HG02610 (cell line): ENCODE measurements at regions not wholly inside any gene's neighbourhood (a gene's known extent, or its start where the extent isn't known, plus 50 kb on each side); places are given as distances from the start of the nearest gene placed in this dataset.

Source experiments
- ATAC-seq: cut with Tn5 transposase; IDR thresholded peaks from one replicate; pipeline ENCODE4 v1.9.1; 2021; ENCODE audit warnings: mild to moderate bottlenecking, moderate library complexity; ENCODE audit not compliant: unreplicated experiment

DNA sequence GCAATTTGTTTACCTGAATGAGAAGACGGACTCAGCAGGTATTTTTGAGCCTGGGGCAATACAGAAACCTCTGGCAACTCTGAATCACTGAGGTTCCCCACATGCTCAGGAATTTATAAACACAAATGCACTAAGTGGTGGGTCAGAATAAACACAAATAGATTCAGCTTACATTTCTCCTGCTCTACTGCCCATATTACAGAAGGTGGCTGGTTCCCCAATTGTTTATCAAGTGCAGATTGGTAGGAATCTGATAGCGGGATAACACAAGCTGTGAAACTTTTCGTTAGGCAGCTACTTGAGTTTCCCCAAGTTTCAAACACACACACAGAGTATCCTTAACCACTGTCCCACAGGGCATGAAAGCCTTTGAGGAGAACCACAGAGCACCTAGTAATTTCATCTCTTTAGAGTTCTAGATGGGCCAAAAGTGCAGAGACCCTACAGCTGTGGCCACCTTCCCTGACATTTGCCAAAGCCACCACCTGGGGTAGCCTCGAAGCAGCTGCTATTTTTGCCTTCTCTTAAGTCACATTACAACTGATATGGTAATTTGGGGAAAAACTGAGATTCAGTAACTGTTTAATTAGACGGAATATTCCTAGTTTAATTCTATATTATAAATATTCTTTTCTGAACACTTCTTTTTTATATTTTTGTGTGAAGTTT is 204.2 kb upstream of the PTCHD4 start:
- ATAC-seq = no peak

- ATAC-seq = no peak
These were observed 200.3 kb upstream of the PTCHD4 start for GRCh38 chr6:48311301-48311700.

DNA sequence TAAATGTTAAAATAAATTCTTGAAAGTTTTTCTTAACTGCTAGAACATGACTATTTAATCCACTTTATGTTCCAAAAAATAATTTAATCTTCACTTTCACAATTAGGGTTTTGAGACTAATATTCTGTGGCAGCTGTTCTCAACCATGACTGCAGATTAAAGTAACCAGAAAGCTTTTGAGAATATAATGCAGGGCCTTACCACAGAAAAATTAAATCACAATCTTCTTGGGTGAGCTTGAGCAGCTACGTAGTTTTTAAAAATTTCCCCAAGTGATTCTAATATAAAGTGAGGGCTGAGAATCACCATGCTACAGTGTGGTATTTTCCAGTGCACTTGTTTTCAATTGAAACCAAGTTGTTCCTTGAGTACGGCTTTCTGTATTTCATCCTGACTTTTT is 196.6 kb upstream of the PTCHD4 start:
- ATAC-seq = no peak

- no peak for ATAC-seq
These were observed 179.6 kb upstream of the PTCHD4 start for GRCh38 chr6:48290595-48290994.

DNA sequence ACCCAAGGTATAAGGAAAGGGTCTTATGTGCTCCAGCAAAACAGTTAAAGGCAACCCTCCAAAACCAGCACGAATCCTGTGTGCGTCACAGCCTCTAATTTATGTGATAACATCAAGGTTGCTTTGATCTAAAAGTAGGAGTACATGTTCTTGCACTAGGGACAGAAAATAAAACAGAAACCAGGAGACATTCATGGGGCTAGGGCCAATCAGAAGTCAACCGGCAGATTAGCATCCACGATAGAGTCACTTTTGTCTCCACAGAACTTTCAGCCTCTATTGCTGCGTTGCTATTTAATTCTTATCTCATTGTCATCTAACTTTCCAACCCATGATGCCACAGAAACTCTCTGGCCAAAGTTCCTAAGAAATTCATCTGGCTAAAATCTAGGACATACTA is 178.8 kb upstream of the PTCHD4 start:
- ATAC-seq = no peak

DNA sequence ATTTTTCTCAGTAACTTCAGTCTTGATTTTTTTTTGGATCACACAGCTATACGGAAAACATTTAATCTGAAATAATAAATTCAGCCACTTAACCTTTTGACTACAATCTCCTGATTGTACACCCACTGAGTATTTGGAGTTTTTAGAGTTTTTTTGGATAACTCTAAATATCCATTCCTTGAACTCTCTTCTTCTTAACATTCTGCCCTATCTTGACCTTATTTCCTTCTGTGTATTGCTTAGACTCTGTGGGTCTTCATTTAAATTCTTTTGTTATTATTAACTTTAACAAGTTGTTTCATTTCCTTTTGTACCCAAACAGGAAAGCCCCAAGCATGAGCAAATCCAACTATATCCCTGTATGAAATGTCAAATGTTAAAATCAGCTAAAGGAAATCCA is 170.2 kb upstream of the PTCHD4 start:
- ATAC-seq = no peak

GRCh38 chr6:48280035-48280620 is 169.1 kb upstream of the PTCHD4 start:
- peak; percentile 68 for ATAC-seq

DNA sequence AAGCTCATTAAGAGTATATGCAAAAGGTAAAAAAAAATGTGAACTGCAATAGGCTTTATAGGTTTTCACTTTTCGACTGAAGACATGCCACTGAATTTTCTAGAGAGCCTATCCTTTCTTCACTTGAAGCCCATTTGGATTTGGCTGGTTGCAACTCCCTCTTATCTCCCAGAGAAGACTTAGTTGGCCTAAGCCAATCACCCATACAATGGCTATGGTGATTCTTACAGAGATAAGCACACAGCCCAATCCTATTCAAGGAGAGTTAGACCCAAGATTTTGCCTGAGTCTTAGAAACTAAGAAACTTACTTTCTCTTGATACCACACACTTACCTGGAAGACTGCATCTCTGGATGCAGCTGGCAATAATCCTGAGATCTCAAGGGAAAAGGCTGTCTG is 167.3 kb upstream of the PTCHD4 start:
- ATAC-seq = no peak

DNA sequence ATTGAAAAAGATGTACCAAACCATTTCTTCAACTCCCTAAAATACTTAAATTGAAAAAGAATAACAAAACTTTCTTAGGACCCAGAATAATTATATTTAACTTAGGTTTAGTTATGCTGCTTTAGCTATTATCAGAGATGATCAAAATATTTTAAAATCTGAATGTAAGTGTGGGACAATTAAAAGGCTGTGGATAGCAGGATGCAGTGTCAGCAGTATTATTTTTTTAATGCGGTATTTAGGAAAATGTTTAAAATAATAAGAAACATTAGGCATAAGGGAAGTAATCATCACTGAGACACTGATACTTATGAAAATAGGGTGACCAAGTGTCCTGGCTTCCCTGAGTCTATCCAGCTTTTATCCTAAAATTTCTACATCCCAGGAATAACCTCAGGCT is 161.5 kb upstream of the PTCHD4 start:
- ATAC-seq = no peak

DNA sequence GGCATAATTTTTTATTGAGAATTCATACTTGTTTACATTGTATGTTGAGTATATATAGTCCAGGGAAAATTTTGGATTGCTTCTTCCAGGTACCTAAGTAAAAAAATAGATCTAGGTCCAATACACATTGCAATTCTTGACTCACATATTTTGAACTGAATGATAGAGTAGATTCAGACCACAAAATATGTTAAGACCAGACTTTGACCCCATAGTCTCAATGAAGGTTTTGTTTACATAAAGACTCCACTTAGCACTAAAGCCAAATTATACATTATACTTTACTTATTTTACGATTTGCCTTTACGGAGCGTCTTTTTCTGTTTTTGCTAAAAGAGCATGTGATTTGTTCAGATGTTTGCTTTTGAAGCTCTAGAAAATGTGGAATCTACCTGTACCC is 144.1 kb upstream of the PTCHD4 start:
- ATAC-seq = no peak

DNA sequence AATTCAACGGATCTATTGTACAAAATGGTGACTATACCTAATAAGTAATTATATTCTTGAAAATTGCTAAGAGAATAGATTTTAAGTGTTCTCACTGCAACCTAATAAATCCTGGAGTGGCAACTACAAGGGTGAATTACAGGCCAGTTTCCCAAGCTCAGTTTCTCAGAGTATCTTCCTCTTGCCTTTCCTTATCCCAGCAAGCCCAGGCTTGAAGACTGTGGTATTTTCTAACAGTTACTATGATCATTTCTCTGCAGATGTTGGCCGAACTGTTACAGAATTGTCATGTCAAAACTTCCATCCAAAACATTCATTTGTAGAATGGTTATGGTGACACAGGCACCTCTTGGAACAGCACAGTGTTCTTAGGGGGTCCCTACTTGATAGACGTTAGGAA is 138.1 kb upstream of the PTCHD4 start:
- no peak for ATAC-seq

DNA sequence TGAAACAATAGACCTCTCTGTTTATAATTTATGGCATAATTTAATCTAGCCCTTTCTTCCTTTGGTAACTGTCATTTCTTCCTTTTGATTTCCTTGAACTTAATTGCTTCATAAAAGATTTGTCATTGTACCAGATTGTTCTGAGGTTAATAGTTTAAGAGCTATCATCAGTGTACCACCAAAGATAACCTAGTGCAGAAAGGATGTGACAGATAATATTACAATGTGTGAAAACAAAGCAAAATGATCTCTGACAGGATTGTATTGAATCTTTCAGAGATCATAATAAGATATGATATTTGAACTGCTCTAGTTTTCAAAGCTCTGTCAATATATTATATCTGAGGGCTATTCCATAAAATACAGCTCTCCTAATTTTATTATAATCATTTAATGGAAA is 132.1 kb upstream of the PTCHD4 start:
- no peak for ATAC-seq

DNA sequence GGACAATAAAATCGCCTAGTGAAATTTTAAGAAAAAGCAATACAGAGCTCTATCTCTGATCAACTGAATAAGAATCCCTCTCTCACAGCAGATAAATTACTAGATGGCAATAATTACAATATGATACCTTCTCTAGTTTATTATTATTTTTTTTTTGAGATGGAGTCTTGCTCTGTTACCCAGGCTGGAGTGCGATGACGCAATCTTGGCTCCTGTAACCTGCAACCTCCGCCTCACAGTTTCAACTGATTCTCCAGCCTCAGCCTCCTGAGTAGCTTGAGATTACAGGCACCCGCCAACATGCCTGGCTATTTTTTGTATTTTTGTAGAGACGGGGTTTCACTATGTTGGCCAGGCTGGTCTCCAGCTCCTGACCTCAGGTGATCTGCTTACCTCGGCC is 129.3 kb upstream of the PTCHD4 start:
- ATAC-seq = no peak

GRCh38 chr6:48236375-48236774 is 125.4 kb upstream of the PTCHD4 start:
- no peak for ATAC-seq

- ATAC-seq = no peak
These were observed 122.1 kb upstream of the PTCHD4 start for GRCh38 chr6:48233063-48233462.

GRCh38 chr6:48229841-48230240 is 118.8 kb upstream of the PTCHD4 start:
- no peak for ATAC-seq

DNA sequence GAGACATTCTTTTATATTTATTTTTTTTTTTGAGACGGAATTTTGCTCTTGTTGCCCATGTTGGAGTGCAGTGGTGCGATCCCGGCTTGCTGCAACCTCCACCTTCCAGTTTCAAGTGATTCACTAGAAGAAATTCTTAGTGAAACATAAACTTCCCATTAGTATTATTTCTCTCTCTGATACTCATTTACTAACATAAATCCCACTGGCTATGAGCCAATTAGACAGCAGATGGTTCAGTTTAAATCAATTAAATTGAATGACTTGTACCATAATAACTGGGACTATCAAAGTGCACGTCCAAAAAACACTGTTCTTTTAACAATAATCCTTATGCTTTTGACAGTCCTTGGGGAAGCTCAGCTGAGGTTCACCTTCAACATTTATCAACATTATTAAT is 111.2 kb upstream of the PTCHD4 start:
- no peak for ATAC-seq

DNA sequence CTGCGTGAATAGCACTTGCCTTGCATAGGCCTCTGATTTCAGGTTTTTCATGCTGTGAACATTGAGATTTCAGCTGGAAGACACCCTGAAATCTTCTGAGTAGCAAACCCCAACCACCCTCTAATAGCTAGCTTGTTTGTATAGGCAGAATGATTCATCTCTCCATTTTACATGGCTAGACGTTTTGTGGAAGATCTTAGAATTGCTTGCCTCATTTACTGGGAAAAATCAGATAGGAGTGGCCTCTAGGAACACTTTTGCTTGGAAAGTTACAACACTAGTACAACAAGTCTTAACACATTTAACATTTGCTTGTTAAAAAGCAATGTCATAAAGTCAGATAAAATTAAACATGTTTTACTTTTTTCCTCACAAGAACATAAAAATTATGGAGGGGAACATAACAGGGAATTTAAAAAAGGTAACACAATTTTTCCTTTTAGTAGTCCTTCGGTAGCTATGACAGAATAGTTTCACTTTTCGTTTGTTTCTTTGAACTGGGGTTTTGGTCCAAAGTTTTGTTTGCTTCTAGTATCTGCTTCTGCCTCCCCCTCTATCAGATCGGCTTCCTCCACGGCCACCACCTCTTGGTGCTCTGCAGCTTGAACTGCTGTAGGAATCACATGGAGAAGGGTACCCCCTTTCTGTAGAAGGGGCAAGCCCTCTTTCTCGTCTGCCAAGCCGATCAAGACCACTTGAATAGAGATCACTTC is 102.2 kb upstream of the PTCHD4 start:
- ATAC-seq = no peak

- ATAC-seq = no peak
These were observed 101.5 kb upstream of the PTCHD4 start for GRCh38 chr6:48212501-48212900.

DNA sequence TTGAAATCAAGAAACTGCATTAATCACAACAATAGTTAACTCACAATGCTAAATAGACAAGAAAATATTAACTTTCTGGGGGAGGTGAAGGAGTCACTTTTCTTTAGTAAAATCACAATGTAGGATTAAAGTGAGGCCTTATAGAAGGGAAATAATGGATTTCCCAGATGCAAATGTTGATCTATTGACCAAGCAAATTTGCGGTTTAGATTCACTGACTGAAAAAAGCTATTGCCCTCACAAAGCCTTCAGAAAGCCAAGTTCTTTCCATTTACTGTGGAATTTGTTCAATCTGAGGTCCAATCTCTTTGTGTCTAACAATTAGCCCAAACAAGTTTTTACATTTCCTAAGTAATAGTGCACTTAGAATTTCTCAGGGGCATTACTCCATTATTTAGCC is 95.1 kb upstream of the PTCHD4 start:
- ATAC-seq = no peak

DNA sequence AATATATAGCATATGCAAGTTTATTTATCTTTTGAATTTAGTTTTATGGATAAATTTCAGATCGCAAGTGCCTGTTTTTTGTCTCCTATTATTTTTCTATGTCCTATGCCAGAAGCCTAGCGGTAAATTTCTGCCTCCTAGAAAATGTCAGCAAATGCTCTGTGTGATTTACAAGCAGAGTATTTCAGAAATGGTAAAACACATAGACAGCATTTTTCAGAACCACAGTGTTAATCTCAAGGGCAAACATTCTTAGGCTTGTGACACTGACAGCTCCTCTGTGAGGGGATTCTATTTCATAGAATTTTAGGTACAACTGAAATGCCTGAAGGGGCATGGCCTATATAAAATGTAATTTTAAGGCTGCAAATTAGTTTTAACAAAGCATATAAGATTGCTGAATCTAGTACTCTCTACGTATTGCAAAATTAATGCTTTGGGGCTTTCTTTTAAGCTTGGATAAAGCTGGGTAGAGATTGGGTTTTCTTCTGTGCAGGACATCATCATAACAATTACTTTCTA is 89.9 kb upstream of the PTCHD4 start:
- no peak for ATAC-seq

GRCh38 chr6:48199499-48199898 is 88.5 kb upstream of the PTCHD4 start:
- no peak for ATAC-seq
